HG03378 (cell line): ENCODE measurements at regions not wholly inside any gene's neighbourhood (a gene's known extent, or its start where the extent isn't known, plus 50 kb on each side); places are given as distances from the start of the nearest gene placed in this dataset.
A peak's percentile ranks its signal among the peaks of the same experiment; 100 is the strongest.

ENCODE experiments used
- ATAC-seq: cut with Tn5 transposase; IDR thresholded peaks from one replicate; pipeline ENCODE4 v1.9.1; 2021; ENCODE audit warnings: mild to moderate bottlenecking, moderate library complexity; ENCODE audit not compliant: unreplicated experiment

GRCh38 chr4:62475596-62475995 lies 1275.5 kb downstream of the ADGRL3 start:
- ATAC-seq, result no peak

- ATAC-seq, result no peak
Observed at GRCh38 chr4:62474802-62475201, 1274.7 kb downstream of the ADGRL3 start.

GRCh38 chr4:62471021-62471420 lies 1270.9 kb downstream of the ADGRL3 start:
- ATAC-seq, result no peak

- ATAC-seq, result no peak
Observed at GRCh38 chr4:62470421-62470983, 1270.4 kb downstream of the ADGRL3 start.

GRCh38 chr4:62470020-62470419 lies 1269.9 kb downstream of the ADGRL3 start:
- no peak for ATAC-seq

GRCh38 chr4:62461961-62462360 lies 1261.8 kb downstream of the ADGRL3 start:
- ATAC-seq, result no peak

GRCh38 chr4:62460329-62460728 lies 1260.2 kb downstream of the ADGRL3 start:
- no peak for ATAC-seq

GRCh38 chr4:62457356-62457755 lies 1257.2 kb downstream of the ADGRL3 start:
- no peak for ATAC-seq

GRCh38 chr4:62455871-62456270 lies 1255.7 kb downstream of the ADGRL3 start:
- no peak for ATAC-seq

- no peak for ATAC-seq
Observed at GRCh38 chr4:62454535-62454934, 1254.4 kb downstream of the ADGRL3 start.

GRCh38 chr4:62450740-62451139 lies 1250.6 kb downstream of the ADGRL3 start:
- no peak for ATAC-seq

- no peak for ATAC-seq
Observed at GRCh38 chr4:62449538-62449937, 1249.4 kb downstream of the ADGRL3 start.

GRCh38 chr4:62448911-62449310 lies 1248.8 kb downstream of the ADGRL3 start:
- no peak for ATAC-seq

GRCh38 chr4:62439051-62439450 lies 1238.9 kb downstream of the ADGRL3 start:
- ATAC-seq, result no peak

- ATAC-seq, result no peak
Observed at GRCh38 chr4:62434921-62435320, 1234.8 kb downstream of the ADGRL3 start.

GRCh38 chr4:62431513-62432231 lies 1231.5 kb downstream of the ADGRL3 start:
- ATAC-seq, result peak; percentile 79

- no peak for ATAC-seq
Observed at GRCh38 chr4:62429297-62429696, 1229.2 kb downstream of the ADGRL3 start.

GRCh38 chr4:62415256-62415655 lies 1215.1 kb downstream of the ADGRL3 start:
- no peak for ATAC-seq

GRCh38 chr4:62414563-62414962 lies 1214.4 kb downstream of the ADGRL3 start:
- ATAC-seq, result no peak

GRCh38 chr4:62410371-62411003 lies 1210.4 kb downstream of the ADGRL3 start:
- ATAC-seq, result no peak

GRCh38 chr4:62408454-62408853 lies 1208.3 kb downstream of the ADGRL3 start:
- no peak for ATAC-seq

GRCh38 chr4:62407534-62407933 lies 1207.4 kb downstream of the ADGRL3 start:
- ATAC-seq, result no peak
